ENCODE measurements at regions not wholly inside any gene's neighbourhood (a gene's known extent, or its start where the extent isn't known, plus 50 kb on each side); places are given as distances from the start of the nearest gene placed in this dataset.
A peak's percentile ranks its signal among the peaks of the same experiment; 100 is the strongest.

- no peaks in the 10 kb centered on the region for H3K36me3 ChIP-seq (ENCODE audit: control insufficient read depth in 2 of 4, insufficient read depth in 4 of 4, low read length in 3 of 4)
- no peak overlapping the region for H2AK5ac ChIP-seq (ENCODE audit: low read depth, low read length)
- H3K4ac ChIP-seq (replicated peaks; ENCODE audit: insufficient read length, low read depth, low read length): no peak overlapping the region
- CTCF ChIA-PET (ENCODE audit: partially characterized antibody): interaction anchor here (0.6 to 1.9 kb wide), 9 partner anchors 12 to 380 kb away, joined by 3 to 7 read pairs (median 4); no protein-coding TSS in a partner anchor
- H3K27me3 ChIP-seq (replicated peaks in 1 of 4; ENCODE audit: control insufficient read depth in 3 of 4, extremely low read depth in 1 of 4, insufficient read depth in 3 of 4, low read length in 3 of 4): no peaks in the 10 kb centered on the region
- no peaks in the 10 kb centered on the region for H4K20me1 ChIP-seq (replicated peaks in 1 of 2; ENCODE audit: control insufficient read depth in 1 of 2, insufficient read depth in 2 of 2, low read length in 2 of 2)
- H2BK20ac ChIP-seq (ENCODE audit: low read length): no peak overlapping the region
- no peak overlapping the region for H4K91ac ChIP-seq (replicated peaks; ENCODE audit: insufficient read length, low read length)
- H3K79me1 ChIP-seq (ENCODE audit: low read depth, low read length): no peaks in the 10 kb centered on the region
- H3K23ac ChIP-seq (ENCODE audit: insufficient read length): no peak overlapping the region
- no peaks in the 10 kb centered on the region; the same call in 1 of the 2 replicates for H3K23me2 ChIP-seq (ENCODE audit: low read depth, low read length)
- H3K27ac ChIP-seq (ENCODE audit: low read depth, low read length): no peak overlapping the region
- no peak overlapping the region for H3K4me2 ChIP-seq (ENCODE audit: insufficient read depth in 1 of 2, low read depth in 2 of 2, low read length in 2 of 2)
- H3K4me3 ChIP-seq (ENCODE audit: extremely low read depth in 1 of 4, insufficient read depth in 2 of 4, low read depth in 3 of 4, low read length in 4 of 4): no peak overlapping the region
- H3K56ac ChIP-seq (replicated peaks; ENCODE audit: insufficient read length, low read depth, low read length): no peak overlapping the region
- no peak overlapping the region for H4K8ac ChIP-seq (ENCODE audit: extremely low read depth, insufficient read depth, low read length)
- no peak overlapping the region for H4K5ac ChIP-seq (ENCODE audit: insufficient read length, low read depth, low read length)
- H2BK120ac ChIP-seq (replicated peaks; ENCODE audit: low read depth, low read length): no peak overlapping the region
- no peak overlapping the region for H2BK5ac ChIP-seq (ENCODE audit: low read depth, low read length)
- H3K79me2 ChIP-seq (ENCODE audit: control insufficient read depth in 1 of 2, insufficient read depth in 2 of 2, low read length in 2 of 2): no peaks in the 10 kb centered on the region
- FAIRE-seq (no peak), DNase-seq (ENCODE audit: low read depth in 1 of 2, low spot score in 2 of 2) (no peak)
- H3K9me3 ChIP-seq (ENCODE audit: insufficient read depth in 2 of 2, low read depth in 1 of 2, low read length in 1 of 2): no peaks in the 10 kb centered on the region
- no peak overlapping the region for H2BK12ac ChIP-seq (ENCODE audit: low read depth, low read length)
- no peak overlapping the region for H2BK15ac ChIP-seq (ENCODE audit: low read length)
- H3K18ac ChIP-seq (ENCODE audit: extremely low read depth, low read length): no peak overlapping the region
- H3K9ac ChIP-seq (replicated peaks in 1 of 4; ENCODE audit: extremely low read depth in 1 of 4, low read depth in 3 of 4, low read length in 3 of 4): no peak overlapping the region
- H3K14ac ChIP-seq (ENCODE audit: insufficient read length): no peak overlapping the region
- WGBS, 2 experiments (ENCODE audit: extremely low coverage in 1 of 2, insufficient coverage in 1 of 2, insufficient read length in 1 of 2, insufficient replicate concordance in 2 of 2, low coverage in 1 of 2, low lambda C conversion rate in 2 of 2, missing lambda C conversion rate in 1 of 2): 82% methylated on average over 1 of the region's 1 CpG; no CpG with 5 or more reads in 1 of the 2 experiments
- TF ChIP-seq JUN (IDR thresholded peaks at IDR 0.05; ENCODE audit: low read depth, low read length) (no peak), SP4 (IDR thresholded peaks at IDR 0.05; ENCODE audit: low read length) (no peak), JUND (IDR thresholded peaks at IDR 0.05; ENCODE audit: low read length) (no peak), ASH2L (IDR thresholded peaks at IDR 0.05; ENCODE audit: low read length) (no peak), YY1 (IDR thresholded peaks at IDR 0.05; ENCODE audit: low read depth, low read length) (no peak), SAP30 (IDR thresholded peaks at IDR 0.05; ENCODE audit: insufficient read depth, insufficient replicate concordance, low read length) (no peak), CTCF (IDR thresholded peaks at IDR 0.05; ENCODE audit: control extremely low read depth in 1 of 3, insufficient read depth in 1 of 3, low read depth in 1 of 3, low read length in 3 of 3) (no peak), CREB1 (IDR thresholded peaks at IDR 0.05) (no peak)
- H3K4me1 ChIP-seq (replicated peaks in 1 of 4; ENCODE audit: control insufficient read depth in 3 of 4, insufficient read depth in 4 of 4, low read length in 3 of 4): no peaks in the 10 kb centered on the region
- 0 out of 2 replicates have a peak overlapping the region, but pooled peaks have one; percentile 8 for H2AFZ ChIP-seq (ENCODE audit: low read length)
- POLR2A ChIA-PET (ENCODE audit: partially characterized antibody): interaction anchor here (1.5 kb wide), 1 partner anchor 8 kb away, joined by 3 read pairs; no protein-coding TSS in a partner anchor
These were observed 315.1 kb upstream of the RASGEF1B start for GRCh38 chr4:81786766-81787165.

All from H1 (cell line).